SK-N-DZ (cell line): ENCODE measurements at regions not wholly inside any gene's neighbourhood (a gene's known extent, or its start where the extent isn't known, plus 50 kb on each side); places are given as distances from the start of the nearest gene placed in this dataset.

Source experiments
- DNase-seq: peaks from one replicate; pipeline ENCODE4 v3.0.0-alpha.2; 2015; ENCODE audit warnings: low spot score

DNA sequence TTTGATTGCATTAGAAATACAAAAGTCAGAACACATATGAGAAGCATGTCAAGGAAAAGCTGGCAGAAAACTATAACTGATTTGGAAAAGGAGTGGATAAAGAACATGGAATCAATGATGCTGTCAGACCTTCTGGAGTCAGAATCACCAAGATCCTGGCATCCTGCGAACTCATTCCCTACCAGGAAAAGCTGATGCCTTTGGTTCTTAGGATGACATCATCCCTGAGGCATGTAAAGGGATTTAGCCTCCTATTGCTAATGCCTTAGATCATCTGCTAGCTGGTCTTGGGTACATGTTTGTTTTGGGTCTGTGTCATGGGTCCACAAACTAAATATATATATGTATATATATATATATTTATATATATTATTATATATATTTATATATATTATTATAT, 680.7 kb downstream of the EPHA4 start:
- DNase-seq, result no peak

DNA sequence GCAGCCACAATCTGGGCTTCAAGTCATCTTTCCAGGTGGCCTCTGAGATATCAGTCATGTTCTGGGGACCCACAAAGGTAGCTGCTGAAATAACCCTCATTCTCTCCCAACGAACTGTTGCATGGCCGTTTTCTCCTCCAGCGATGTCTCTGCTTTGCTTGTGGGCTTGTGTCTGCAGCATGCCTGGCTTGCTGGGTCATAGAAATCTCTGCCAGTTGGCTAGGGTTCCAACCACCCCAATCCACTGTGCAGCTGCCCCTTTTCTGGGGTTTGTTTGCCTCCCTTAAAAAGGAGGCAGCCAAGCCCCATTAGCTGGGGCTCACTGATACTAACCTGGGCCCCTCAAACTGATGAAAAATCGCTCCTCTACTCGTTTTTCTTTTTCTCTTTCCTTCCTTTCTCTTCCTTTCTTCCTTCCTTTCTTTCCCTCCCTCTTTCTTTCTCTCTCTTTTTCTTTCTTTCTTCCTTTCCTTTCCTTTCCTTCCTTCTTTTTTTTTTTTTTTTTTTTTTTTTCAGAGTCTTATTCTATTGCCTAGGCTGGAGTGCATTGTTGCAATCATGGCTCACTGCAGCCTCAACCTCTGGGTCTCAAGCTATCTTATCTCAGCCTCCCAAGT, 680.0 kb downstream of the EPHA4 start:
- DNase-seq, result no peak

DNA sequence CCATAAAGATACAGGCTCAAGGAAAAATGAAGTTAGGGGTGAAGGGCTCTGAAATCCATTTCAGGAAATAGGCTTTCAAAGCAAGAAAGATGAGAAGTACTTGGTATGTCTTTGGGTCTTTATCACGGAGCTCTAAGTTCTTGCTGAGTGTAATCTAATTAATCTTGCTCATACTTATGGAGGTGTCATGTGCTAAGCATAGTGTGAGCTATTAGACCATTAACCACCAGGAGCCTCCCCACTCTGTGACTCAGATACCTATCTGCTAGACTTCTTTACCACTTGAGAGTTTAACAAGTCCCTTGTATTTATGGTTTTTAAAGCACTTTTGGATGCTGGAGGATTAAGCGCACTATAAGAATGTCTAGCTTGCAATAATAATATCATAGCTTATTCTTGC, 678.7 kb downstream of the EPHA4 start:
- no peak for DNase-seq

DNA sequence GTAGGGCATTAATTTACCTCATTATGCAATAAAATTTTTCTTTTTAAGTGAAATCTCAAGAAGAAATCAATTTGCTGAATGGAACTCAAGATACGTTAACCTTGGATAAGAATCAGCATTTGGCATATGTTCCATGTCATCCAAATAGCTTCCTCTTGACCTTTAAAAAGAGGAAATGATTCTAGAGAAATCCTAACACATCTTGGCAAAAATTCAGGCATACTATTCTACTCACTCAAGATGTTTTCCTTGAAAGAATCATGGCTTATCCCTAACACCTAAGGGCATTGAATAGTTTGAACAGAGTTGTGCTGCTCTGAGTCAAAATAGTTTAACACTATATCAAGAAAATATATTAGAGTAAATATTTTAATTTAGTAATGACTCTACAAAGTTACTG, 678.0 kb downstream of the EPHA4 start:
- DNase-seq, result no peak

DNA sequence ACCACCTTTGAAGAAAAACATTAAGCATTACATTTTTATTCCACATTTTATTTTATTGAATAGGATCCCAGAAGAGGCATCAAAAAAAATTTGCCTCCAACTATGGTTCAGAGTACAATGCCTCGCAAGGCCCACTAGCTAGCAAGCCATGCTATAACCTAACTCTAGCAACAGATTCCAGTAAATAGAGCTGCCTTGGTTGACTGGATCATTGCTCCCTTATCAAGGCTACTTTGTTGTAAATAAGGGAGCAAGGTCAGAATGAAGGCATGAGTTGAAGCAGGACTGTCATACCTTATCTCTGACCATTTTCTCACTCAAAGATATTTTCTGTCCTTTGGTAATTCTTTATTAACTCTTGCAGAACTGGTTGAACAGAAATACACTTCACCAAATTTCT, 672.6 kb downstream of the EPHA4 start:
- no peak for DNase-seq

DNA sequence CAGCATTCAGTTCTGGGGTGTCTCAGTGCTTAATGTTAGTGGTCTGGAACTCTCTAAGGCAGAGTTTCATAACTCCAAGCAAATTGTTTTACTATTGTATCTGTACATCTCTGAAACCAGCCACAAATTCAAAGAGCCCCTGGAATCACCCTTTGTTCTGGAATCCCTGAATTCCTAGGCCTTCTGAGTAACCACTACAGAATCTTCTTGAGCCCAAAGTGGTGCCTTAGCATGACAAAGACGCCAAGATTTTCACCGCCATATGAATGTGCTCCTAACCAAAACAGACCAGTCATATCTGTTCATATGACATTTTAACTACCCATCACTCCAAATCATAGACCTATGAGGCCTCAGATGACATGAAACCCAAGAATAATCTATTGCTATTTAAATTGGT, 668.1 kb downstream of the EPHA4 start:
- no peak for DNase-seq

DNA sequence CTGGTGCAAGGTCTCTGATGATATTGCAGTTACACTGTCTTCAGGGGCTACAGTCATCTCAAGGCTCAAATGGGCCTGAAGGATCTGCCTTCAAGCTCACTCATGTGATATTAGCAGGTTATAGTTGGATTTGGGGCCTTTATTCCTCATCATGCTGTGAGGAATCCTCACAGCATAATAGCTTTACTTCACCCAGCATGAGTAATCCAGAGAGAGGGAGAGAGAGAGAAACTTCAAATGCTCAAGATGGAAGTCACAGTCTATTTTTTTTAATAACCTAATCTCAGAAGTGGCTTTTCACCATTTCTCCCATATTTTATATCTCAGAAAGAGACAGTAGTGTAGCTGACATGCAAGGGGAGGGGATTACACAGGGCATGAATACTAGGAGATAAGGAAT, 658.7 kb downstream of the EPHA4 start:
- no peak for DNase-seq

DNA sequence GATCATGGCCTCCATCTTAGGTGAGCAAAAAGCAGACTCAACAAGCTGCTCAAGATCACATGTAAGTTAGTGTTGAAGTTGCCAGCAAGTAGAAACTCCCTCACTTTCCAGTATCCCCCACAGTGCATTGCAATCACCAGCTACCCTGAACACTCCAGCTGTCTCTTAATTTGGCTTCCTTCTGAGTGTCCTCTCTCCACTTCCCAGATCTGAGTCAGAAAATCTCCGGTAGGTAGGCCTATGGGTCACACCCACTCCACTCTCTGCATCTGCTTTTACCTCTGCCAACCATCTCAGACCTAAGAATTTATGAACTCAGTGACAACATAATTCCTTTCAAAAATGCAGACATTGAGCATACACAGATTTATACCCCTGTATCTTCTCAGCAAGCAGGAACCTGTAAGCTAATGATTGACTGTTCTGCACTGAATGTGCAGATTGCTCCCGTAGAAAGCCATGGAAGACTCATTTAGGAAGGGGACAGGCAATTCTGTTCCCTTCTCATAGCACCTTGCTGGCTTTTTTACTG, 656.9 kb downstream of the EPHA4 start:
- DNase-seq, result no peak

DNA sequence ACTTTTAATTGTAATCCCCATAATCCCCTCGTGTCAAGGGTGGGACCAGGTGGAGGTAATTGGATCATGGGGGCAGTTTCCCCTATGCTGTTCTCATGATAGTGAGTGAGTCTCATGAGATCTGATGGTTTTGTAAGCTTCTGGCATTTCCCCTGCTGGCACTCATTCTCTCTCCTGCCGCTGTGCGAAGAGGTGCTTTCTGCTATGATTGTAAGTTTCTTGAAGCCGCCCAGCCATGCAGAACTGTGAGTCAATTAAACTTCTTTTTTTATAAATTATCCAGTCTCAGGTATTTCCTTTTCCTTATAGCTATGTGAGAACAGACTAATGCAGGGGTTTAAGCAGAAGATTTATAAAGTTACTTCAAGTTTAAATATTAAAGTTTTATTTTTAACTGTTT, 655.2 kb downstream of the EPHA4 start:
- DNase-seq, result no peak

DNA sequence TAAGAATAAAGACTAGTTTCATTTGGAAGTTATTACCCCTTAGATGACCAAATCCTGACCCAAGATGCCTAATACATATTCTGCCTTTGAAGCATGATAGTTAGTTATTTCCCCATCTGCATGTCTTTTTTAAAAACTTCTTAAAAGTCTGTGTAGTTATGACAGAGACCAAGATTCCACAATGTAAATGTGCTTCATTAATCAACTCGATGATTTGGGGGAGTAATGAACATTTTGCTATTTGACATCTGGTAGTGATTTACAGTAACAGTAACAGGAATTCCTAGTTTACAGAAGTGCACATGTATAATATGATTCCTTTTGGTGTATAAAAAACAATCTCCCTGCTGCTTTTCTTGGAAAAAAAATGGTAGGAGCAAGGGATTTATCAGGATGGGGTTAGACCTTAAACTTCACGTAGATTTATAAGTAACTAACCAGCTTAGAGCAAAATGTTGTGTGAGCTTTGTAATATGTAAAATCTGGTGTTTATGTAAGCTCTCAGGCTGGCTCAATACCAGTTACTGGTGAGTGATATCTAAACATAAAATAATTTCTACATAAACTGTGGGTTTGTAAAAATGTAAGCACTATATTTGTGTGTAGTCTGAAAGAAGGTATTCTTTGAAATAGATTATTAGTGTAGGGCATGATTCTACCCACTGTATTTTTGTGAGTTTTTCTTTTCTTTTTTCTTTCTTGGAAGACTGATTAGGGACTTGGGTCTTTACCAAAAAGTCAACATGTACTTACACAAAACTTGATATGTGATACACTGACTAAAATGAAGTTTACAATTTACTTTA, 641.6 kb downstream of the EPHA4 start:
- DNase-seq, result no peak

DNA sequence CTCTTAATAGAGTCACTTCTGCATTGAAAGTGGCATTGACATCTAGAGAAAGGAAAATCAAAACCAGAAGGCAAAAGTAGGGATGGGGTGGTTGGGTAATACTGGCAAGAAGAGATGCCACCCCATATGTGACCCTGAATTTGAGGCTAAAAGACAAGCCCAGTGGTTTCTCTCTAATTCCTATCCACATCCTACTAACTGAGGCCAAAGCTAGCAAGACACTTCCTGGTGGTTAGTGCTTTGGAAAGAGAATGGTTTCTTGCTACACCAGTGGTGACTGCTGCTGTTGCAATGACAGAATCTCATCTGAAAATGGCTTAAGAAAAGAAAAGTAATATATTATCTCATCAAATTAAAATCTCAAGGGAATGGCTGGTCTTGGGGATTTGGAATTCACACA, 640.6 kb downstream of the EPHA4 start:
- no peak for DNase-seq

DNA sequence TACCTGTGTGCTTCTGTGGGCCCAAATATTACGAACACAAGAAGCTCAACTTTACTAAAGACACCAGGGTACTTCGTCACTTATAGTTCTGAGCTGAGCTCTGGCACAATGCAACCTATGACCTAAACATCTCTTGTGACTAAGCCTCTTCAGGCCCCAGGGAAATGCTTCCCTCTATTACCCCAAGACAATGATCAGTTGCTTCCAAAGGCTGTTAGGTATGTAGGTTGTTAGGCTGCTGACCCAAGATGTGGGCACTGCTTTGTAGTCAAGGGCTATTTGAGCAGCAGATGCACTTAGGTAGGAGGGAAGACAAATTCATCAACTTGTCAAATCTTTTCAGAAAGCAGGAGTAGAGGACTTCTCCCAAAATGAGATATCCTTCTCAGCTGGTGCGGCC, 640.1 kb downstream of the EPHA4 start:
- no peak for DNase-seq

DNA sequence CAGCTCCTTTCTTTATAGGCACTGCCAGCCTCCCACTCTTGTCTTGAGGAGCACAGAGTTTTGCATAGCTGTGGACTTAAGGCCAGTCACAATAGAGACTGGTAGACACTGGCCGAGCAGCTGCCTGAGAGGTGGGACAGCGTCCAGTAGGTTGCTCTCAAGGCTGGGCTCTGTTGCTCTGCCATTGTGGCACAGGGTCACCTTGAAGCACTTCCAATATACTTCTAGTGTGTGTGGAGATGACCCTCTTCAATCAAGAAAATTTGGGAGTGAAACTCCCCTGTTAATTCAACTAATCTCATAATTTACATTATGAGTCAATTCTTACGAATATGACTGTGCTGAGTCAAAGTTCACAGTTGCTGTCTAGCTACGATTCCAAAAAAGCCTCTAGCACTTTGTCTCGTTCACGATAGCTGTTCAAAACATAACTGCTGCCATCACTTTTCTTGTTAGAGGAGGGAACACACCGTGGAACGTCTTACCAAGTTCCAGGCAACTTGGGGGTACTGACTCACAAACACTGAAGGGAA, 636.2 kb downstream of the EPHA4 start:
- no peak for DNase-seq

DNA sequence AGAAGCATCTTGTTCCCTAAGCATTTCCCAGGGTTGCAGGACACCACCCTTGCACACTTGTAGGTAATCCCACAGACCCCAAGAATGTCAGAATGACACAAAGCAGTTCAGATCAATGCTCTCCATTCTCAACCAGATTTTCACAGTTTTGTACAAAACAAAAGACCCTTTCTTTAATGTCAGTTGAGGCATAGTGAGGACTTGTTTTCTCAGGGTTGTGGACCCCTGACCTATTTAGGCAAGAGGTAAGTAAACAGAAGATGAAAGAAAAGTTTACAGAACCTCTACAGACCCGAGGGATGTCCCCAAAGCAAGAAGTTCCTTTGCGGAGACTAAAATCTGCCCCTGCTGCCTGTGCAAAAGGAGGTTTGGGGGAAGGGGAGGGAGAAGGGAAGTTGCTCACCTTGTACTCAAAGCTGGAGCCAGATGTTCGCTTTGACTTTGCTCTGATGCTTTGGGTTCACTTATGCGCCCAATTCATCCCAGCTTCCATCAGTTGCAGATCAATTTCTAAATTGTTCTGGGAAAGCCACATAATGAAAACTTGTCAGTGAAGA, 635.4 kb downstream of the EPHA4 start:
- DNase-seq, result no peak

DNA sequence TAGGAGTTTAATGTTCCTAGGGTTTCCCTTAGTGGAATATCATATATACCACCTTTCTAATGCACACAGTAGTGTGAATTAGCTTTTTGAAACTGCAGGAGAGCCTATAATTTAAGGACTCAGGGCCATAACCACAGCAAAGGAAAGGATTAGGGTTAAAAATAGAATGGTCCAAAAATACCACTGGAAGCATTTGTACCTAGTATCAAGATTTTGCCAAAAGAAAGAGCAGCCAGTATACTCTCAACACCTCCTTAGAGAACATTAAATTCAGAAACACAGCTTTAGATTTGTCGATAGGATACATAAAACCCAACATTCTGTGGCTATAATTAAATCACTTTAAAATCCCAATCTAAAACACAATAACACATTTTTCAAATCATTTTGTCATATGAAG, 634.9 kb downstream of the EPHA4 start:
- no peak for DNase-seq

DNA sequence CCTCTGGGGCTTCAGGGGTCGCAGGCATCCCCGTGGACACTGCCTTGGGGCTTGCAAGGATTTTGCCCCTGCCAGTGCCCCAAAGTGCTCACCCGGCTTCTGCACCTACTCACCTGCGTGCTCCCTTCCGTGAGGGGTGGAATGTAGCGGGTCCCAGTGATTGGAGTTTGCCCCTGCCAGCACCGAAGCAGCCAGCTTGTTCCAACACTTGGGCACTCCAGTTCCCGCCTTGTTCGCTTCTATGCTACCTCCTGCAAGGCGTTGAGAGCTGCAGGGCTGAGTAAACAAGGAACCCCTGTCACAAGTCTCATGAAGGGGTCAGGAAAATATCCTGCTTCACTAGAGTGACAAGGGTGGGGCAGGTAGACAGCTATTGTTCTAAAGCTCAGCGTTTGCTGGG, 631.5 kb downstream of the EPHA4 start:
- DNase-seq, result no peak

DNA sequence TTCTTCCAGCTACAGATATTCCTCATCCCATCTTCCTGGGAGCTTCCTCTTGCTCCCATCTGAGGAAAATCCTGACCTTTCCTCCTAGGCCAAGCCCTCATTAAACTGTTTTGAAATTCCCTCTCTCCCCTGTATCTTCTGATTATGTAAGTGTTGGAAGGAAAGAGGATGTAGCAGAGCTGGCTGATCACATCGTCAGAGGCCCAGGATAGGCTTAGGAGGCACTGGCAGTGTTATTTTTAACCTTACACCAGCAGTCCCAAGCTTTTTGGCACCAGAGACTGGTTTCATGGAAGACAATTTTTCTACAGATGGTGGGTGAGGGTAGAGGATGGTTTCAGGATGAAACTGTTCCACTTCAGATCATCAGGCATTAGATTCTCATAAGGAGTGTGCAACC, 630.4 kb downstream of the EPHA4 start:
- no peak for DNase-seq

DNA sequence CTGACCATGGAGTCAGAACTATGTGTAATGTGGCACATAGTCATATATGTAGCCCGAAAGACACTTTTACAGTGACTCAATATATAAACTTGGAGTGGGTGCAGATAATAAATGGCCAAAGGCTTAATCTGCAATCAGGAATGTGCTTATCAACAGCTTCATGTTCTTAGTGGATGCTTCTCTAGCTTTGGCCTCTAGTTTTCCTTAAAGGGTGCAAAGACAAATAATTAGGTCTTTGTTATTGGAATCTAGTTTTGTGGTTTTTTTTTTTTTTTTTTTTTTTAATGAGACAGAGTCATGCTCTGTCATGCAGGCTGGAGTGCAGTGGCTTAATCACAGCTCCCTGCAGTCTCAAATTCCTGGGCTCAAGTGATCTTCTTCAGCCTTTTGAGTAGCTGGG, 625.6 kb downstream of the EPHA4 start:
- DNase-seq, result no peak

DNA sequence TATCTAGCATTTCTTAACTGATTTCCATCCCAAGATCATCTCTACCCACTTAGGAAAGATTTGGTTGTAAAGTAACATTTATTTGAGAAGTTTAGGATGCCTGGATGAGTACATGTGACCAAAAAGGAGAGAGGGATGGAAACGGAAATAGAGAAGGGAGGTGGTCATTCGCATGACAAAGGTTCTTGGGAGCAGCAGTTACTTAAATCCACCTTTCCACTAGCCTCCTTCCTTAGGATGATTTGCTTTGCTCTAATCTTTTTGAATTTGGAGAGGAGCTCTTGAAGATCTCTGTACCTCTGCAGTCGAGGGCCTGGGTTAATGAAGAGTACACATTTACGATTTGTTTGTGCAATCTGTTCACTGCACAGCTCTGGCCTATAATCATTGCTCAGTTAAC, 623.5 kb downstream of the EPHA4 start:
- DNase-seq, result no peak

DNA sequence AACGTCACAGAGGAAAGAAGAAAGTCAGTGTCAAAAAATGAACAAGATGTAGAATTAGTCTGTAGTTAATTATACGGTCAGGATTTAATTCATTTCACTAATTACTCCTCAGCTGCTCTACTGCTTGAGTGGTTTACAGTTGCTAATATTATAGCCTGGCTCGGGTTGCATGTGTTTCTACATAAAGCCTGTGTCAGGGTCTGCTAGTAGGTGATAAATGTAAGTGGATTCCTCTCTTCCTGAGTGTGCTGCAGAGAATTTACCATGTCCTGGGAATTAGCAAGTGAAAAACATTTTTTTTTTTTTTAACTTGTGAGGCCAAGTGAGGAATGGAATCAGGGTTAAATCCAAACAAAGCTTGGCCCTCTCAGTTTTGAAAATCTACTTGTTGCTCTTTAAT, 622.6 kb downstream of the EPHA4 start:
- no peak for DNase-seq

DNA sequence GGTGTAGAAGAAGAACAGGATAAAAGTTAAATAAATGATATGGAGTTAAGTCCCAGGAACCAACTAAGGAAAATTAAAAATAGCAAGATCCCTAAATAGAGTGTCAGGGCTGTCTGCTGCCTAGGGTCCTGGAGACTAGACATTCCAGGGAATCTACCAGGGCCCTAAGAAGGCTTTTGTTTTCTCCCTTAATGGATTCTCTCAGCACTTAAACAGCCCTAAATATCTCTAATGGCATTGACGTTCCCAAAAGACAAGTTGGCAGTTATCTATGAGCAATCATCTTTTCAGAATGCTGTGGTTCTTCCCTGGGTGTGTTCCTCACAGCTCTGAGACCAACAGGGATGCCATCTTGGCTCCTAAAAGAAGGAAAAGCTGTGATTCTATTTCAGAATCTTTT, 616.3 kb downstream of the EPHA4 start:
- DNase-seq, result no peak

DNA sequence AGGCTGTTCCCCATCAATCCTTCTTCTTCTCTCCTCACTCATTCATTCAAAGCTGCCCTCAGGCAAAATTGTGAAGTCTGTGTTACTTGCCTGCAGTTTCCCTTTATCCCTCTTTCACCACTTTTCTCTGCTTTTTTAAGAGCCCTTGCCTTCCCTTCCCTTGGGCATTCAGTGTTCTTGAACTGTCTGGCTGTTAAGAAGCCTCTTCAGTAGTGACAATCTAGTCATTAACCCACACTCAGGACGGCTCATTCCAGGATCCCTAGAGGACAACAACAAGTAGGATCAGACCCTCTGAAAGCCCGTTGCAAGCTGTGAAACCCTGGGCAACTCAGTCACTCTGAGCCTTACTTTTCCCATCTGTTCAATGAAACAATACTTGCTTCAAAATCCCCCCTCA, 615.7 kb downstream of the EPHA4 start:
- no peak for DNase-seq

DNA sequence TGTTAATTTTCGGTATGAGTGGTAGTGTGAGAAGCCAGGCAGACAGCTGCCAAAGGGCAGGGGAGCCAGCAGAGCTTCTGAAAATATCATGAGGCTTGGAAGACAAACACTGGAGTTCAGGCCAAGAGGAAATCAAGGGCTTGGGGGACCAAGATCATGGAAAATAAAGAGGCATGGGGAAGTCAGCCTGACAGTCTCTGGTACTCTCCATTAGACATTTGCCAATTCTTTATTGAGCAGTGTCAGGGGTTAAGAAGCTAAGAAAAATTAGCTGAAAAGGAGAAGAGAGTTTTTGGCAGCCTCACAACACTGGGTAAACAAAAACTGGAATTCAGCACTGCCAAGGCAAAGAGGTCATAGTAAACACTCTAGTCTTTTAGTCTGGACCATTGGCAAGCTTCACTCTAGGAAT, 612.7 kb downstream of the EPHA4 start:
- no peak for DNase-seq
